MM.1S (cell line): ENCODE measurements at regions not wholly inside any gene's neighbourhood (a gene's known extent, or its start where the extent isn't known, plus 50 kb on each side); places are given as distances from the start of the nearest gene placed in this dataset.

Experiments
- DNase-seq: peaks from one replicate; pipeline ENCODE4 v3.0.0-alpha.2; 2015
- H2AFZ ChIP-seq: fragments of 300-600 bp; sonication (generic); 2 replicates; pipeline ENCODE4 v1.6.0; 2016; ENCODE audit warnings: antibody characterized with exemption, low read length
- H3F3A ChIP-seq: fragments of 300-600 bp; sonication (generic); 2 replicates; pipeline ENCODE4 v1.6.1; 2016; ENCODE audit warnings: mild to moderate bottlenecking, antibody characterized with exemption, low read length, moderate library complexity, mixed read lengths; ENCODE audit not compliant: insufficient read depth
- H3K27ac ChIP-seq: fragments of 300-600 bp; sonication (generic); 2 replicates; pipeline ENCODE4 v1.5.1; 2016; ENCODE audit warnings: mild to moderate bottlenecking, low read length
- H3K27me3 ChIP-seq: fragments of 300-600 bp; sonication (generic); replicated peaks from 2 replicates; pipeline ENCODE4 v1.6.0; 2016; ENCODE audit warnings: low read length; ENCODE audit not compliant: insufficient read depth
- H3K36me3 ChIP-seq: fragments of 300-600 bp; sonication (generic); replicated peaks from 2 replicates; pipeline ENCODE4 v1.6.1; 2016; ENCODE audit warnings: mild to moderate bottlenecking, low read length, mixed read lengths; ENCODE audit not compliant: insufficient read depth
- H3K4me1 ChIP-seq: fragments of 300-600 bp; sonication (generic); 2 replicates; pipeline ENCODE4 v1.6.1; 2016; ENCODE audit warnings: low read length, mixed read lengths
- H3K4me2 ChIP-seq: fragments of 300-600 bp; sonication (generic); 2 replicates; pipeline ENCODE4 v1.6.0; 2016; ENCODE audit warnings: low read depth, low read length
- H3K4me3 ChIP-seq: fragments of 300-600 bp; sonication (generic); 2 replicates; pipeline ENCODE4 v1.5.1; 2016; ENCODE audit warnings: low read length, mixed read lengths
- H3K79me2 ChIP-seq: fragments of 300-600 bp; sonication (generic); 2 replicates; pipeline ENCODE4 v1.6.1; 2016; ENCODE audit warnings: mixed run types, low read length, mixed read lengths
- H3K9ac ChIP-seq: fragments of 300-600 bp; sonication (generic); 2 replicates; pipeline ENCODE4 v1.6.1; 2016; ENCODE audit warnings: low read length, mixed read lengths
- H3K9me2 ChIP-seq: fragments of 300-600 bp; sonication (generic); replicated peaks from 2 replicates; pipeline ENCODE4 v1.6.1; 2016; ENCODE audit warnings: mild to moderate bottlenecking, low read length, mixed read lengths; ENCODE audit not compliant: insufficient read depth
- H3K9me3 ChIP-seq: fragments of 300-600 bp; sonication (generic); replicated peaks from 2 replicates; pipeline ENCODE4 v1.6.1; 2016; ENCODE audit warnings: mild to moderate bottlenecking, low read length, mixed read lengths; ENCODE audit not compliant: insufficient read depth
- H4K20me1 ChIP-seq: fragments of 300-600 bp; sonication (generic); 2 replicates; pipeline ENCODE4 v1.6.1; 2016; ENCODE audit warnings: mild to moderate bottlenecking, low read length, moderate library complexity, mixed read lengths; ENCODE audit not compliant: insufficient read depth
- EZH2 ChIP-seq: fragments of 300-600 bp; sonication (generic); optimal IDR thresholded peaks from 2 replicates; pipeline ENCODE3; 2017; ENCODE audit warnings: low read depth, mild to moderate bottlenecking, antibody characterized with exemption, low read length, mixed read lengths
- EZH2phosphoT487 ChIP-seq: fragments of 300-600 bp; sonication (generic); IDR thresholded peaks from 2 replicates; pipeline ENCODE4 v1.6.1; 2018; ENCODE audit warnings: antibody characterized with exemption, low read length
- TF ChIP-seq, protein P1 (sequence below): fragments of 300-600 bp; sonication (generic); IDR thresholded peaks from 2 replicates; pipeline ENCODE4 v1.5.1; 2016; ENCODE audit warnings: antibody characterized with exemption, low read length, mixed read lengths

GRCh38 chr2:217459680-217460405 is 543.0 kb downstream of the TNS1 start:
- no peaks in the 10 kb centered on the region for H3K9me3 ChIP-seq
- H3K27me3 ChIP-seq: no peaks in the 10 kb centered on the region
- no peaks in the 10 kb centered on the region for H3F3A ChIP-seq
- H3K4me3 ChIP-seq: no peak overlapping the region
- DNase-seq: no peak
- no peak for TF ChIP-seq EZH2
- TF ChIP-seq EZH2phosphoT487: no peak
- TF ChIP-seq, protein P1, sequence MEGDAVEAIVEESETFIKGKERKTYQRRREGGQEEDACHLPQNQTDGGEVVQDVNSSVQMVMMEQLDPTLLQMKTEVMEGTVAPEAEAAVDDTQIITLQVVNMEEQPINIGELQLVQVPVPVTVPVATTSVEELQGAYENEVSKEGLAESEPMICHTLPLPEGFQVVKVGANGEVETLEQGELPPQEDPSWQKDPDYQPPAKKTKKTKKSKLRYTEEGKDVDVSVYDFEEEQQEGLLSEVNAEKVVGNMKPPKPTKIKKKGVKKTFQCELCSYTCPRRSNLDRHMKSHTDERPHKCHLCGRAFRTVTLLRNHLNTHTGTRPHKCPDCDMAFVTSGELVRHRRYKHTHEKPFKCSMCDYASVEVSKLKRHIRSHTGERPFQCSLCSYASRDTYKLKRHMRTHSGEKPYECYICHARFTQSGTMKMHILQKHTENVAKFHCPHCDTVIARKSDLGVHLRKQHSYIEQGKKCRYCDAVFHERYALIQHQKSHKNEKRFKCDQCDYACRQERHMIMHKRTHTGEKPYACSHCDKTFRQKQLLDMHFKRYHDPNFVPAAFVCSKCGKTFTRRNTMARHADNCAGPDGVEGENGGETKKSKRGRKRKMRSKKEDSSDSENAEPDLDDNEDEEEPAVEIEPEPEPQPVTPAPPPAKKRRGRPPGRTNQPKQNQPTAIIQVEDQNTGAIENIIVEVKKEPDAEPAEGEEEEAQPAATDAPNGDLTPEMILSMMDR: no peak
- H4K20me1 ChIP-seq: no peaks in the 10 kb centered on the region
- no peak overlapping the region for H3K9ac ChIP-seq
- no peak overlapping the region for H2AFZ ChIP-seq
- H3K36me3 ChIP-seq: no peaks in the 10 kb centered on the region
- H3K9me2 ChIP-seq: no peaks in the 10 kb centered on the region
- no peaks in the 10 kb centered on the region for H3K4me1 ChIP-seq
- H3K79me2 ChIP-seq: no peaks in the 10 kb centered on the region
- no peak overlapping the region for H3K27ac ChIP-seq
- H3K4me2 ChIP-seq: no peak overlapping the region

DNA sequence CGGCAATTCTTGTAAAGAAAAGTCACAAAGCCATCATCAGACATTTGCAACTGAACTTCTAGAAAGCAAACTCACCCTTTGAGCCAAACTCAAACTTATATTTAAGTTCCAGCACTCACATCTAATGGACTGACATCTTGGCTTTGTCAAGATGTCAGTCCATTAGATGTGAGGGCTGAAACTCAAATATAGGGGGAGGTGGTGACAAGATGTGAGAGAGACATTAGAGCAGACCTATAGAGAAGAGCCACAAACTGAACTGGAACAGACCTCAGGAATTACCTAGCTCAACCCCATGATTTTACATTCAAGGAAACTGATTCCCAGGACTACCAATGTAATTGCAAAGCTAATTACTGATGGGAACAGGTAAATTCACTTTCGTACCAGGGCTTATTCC is 543.8 kb downstream of the TNS1 start:
- Histone ChIP-seq H3K4me2 (no peak overlapping the region), H3F3A (no peaks in the 10 kb centered on the region), H3K4me1 (no peaks in the 10 kb centered on the region), H3K9me2 (no peaks in the 10 kb centered on the region), H3K36me3 (no peaks in the 10 kb centered on the region), H3K79me2 (no peaks in the 10 kb centered on the region), H3K4me3 (no peak overlapping the region), H3K9me3 (no peaks in the 10 kb centered on the region), H3K27ac (no peak overlapping the region), H3K9ac (no peak overlapping the region), H4K20me1 (no peaks in the 10 kb centered on the region), H2AFZ (no peak overlapping the region), H3K27me3 (no peaks in the 10 kb centered on the region)
- no peak for DNase-seq
- TF ChIP-seq EZH2 (no peak), EZH2phosphoT487 (no peak)
- TF ChIP-seq, protein P1: no peak

DNA sequence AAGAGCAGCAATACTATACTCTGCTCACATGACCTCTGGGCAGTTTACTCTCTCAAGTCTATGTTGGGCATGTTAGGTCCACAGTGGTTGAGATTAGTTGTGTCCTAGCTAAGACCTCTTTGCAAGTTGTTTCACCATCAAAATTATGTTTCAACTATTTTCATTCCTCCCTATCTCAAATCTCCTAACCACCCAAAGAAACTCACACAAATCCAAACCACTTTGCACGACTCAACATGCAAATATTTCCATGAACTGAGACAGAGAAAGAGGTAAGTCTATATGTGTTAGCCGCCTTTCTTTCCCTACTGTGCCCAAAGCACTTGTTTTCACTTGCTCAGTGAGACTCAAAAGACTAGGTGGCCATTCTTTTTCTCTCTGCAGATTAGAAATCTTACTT is 546.8 kb downstream of the TNS1 start:
- no peaks in the 10 kb centered on the region for H3K9me3 ChIP-seq
- no peaks in the 10 kb centered on the region for H3K27me3 ChIP-seq
- DNase-seq: no peak
- no peak overlapping the region for H3K4me2 ChIP-seq
- H4K20me1 ChIP-seq: no peaks in the 10 kb centered on the region
- H3K4me3 ChIP-seq: no peak overlapping the region
- TF ChIP-seq, protein P1: no peak
- H3K9ac ChIP-seq: no peak overlapping the region
- H3F3A ChIP-seq: no peaks in the 10 kb centered on the region
- H3K79me2 ChIP-seq: no peaks in the 10 kb centered on the region
- no peak overlapping the region for H3K27ac ChIP-seq
- no peaks in the 10 kb centered on the region for H3K9me2 ChIP-seq
- no peaks in the 10 kb centered on the region for H3K36me3 ChIP-seq
- H2AFZ ChIP-seq: no peak overlapping the region
- H3K4me1 ChIP-seq: no peaks in the 10 kb centered on the region
